DND-41 (cell line): ENCODE measurements at regions not wholly inside any gene's neighbourhood (a gene's known extent, or its start where the extent isn't known, plus 50 kb on each side); places are given as distances from the start of the nearest gene placed in this dataset.

Source experiments
- ATAC-seq: fragments of 200-7000 bp; cut with Tn5 transposase; 3 replicates; pipeline ENCODE4 v1.9.1; 2021; ENCODE audit warnings: low read depth; ENCODE audit not compliant: insufficient read depth
- DNase-seq: peaks from one replicate; pipeline ENCODE4 v3.0.0-alpha.2; 2020
- H2AFZ ChIP-seq: 2 replicates; pipeline ENCODE4 v1.6.0; 2012; ENCODE audit warnings: low read depth, low read length
- H3K27ac ChIP-seq: 2 replicates; pipeline ENCODE4 v1.5.1; 2012; ENCODE audit warnings: low read length, inconsistent platforms
- H3K27me3 ChIP-seq: fragments of 200-600 bp; sonication (generic); 2 replicates; pipeline ENCODE4 v1.6.0; 2012; ENCODE audit warnings: low read length, mild to moderate bottlenecking, inconsistent platforms; ENCODE audit not compliant: insufficient read depth, poor library complexity
- H3K36me3 ChIP-seq: 2 replicates; pipeline ENCODE4 v1.5.1; 2012; ENCODE audit warnings: low read length, inconsistent platforms; ENCODE audit not compliant: insufficient read depth
- H3K4me1 ChIP-seq: 2 replicates; pipeline ENCODE4 v1.5.1; 2012; ENCODE audit warnings: mild to moderate bottlenecking, low read length; ENCODE audit not compliant: insufficient read depth
- H3K4me2 ChIP-seq: 2 replicates; pipeline ENCODE4 v1.6.0; 2012; ENCODE audit warnings: mild to moderate bottlenecking, moderate library complexity, low read length, inconsistent platforms; ENCODE audit not compliant: insufficient read depth
- H3K4me3 ChIP-seq, 2 experiments: fragments of 200-600 bp in 1 of 2; shearing (Covaris generic) in 1 of 2; 2 replicates each; pipeline ENCODE4 v1.5.1; 2012 to 2016; ENCODE audit warnings: inconsistent platforms in 2 of 2, low read length in 2 of 2, mild to moderate bottlenecking in 2 of 2, low read depth in 1 of 2, moderate library complexity in 1 of 2
- H3K79me2 ChIP-seq: 2 replicates; pipeline ENCODE4 v1.6.0; 2012; ENCODE audit warnings: low read length, inconsistent platforms; ENCODE audit not compliant: insufficient read depth
- H3K9ac ChIP-seq: 2 replicates; pipeline ENCODE4 v1.6.0; 2012; ENCODE audit warnings: low read depth, mild to moderate bottlenecking, inconsistent platforms, low read length, moderate library complexity
- H3K9me3 ChIP-seq: 2 replicates; pipeline ENCODE4 v1.5.1; 2012; ENCODE audit warnings: low read length, moderate library complexity, mild to moderate bottlenecking, inconsistent platforms; ENCODE audit not compliant: insufficient read depth, severe bottlenecking
- H4K20me1 ChIP-seq: 2 replicates; pipeline ENCODE4 v1.6.0; 2012; ENCODE audit warnings: low read length; ENCODE audit not compliant: insufficient read depth
- EZH2 ChIP-seq: IDR thresholded peaks from 3 replicates; pipeline ENCODE4 v1.6.1; 2012; ENCODE audit warnings: borderline replicate concordance, low read depth, mild to moderate bottlenecking, moderate library complexity, low read length, inconsistent platforms; ENCODE audit not compliant: severe bottlenecking
- TF ChIP-seq, protein P1 (sequence below): IDR thresholded peaks from 2 replicates; pipeline ENCODE4 v1.5.1; 2012; ENCODE audit warnings: borderline replicate concordance, low read length, moderate library complexity, mild to moderate bottlenecking; ENCODE audit not compliant: poor library complexity, severe bottlenecking; ENCODE audit errors: extremely low read depth

- Histone ChIP-seq H3K4me2 (no peak overlapping the region), H3K36me3 (no peaks in the 10 kb centered on the region), H3K4me3 (no peak overlapping the region), H4K20me1 (no peaks in the 10 kb centered on the region), H3K9me3 (no peaks in the 10 kb centered on the region), H3K27me3 (peaks cover 5% of the 10 kb centered on the region), H3K4me1 (no peaks in the 10 kb centered on the region), H3K79me2 (no peaks in the 10 kb centered on the region), H3K9ac (no peak overlapping the region), H2AFZ (no peak overlapping the region), H3K27ac (no peak overlapping the region)
- DNase-seq: no peak
- TF ChIP-seq EZH2: no peak
- TF ChIP-seq, protein P1, sequence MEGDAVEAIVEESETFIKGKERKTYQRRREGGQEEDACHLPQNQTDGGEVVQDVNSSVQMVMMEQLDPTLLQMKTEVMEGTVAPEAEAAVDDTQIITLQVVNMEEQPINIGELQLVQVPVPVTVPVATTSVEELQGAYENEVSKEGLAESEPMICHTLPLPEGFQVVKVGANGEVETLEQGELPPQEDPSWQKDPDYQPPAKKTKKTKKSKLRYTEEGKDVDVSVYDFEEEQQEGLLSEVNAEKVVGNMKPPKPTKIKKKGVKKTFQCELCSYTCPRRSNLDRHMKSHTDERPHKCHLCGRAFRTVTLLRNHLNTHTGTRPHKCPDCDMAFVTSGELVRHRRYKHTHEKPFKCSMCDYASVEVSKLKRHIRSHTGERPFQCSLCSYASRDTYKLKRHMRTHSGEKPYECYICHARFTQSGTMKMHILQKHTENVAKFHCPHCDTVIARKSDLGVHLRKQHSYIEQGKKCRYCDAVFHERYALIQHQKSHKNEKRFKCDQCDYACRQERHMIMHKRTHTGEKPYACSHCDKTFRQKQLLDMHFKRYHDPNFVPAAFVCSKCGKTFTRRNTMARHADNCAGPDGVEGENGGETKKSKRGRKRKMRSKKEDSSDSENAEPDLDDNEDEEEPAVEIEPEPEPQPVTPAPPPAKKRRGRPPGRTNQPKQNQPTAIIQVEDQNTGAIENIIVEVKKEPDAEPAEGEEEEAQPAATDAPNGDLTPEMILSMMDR: no peak
- ATAC-seq: no peak
Observed at GRCh38 chr16:65775829-65776228, 590.7 kb upstream of the CDH5 start.

- H2AFZ ChIP-seq: no peak overlapping the region
- TF ChIP-seq, protein P1: no peak
- no peak for TF ChIP-seq EZH2
- no peaks in the 10 kb centered on the region for H3K79me2 ChIP-seq
- no peak for DNase-seq
- H3K9me3 ChIP-seq: no peaks in the 10 kb centered on the region
- no peak overlapping the region for H3K4me3 ChIP-seq
- no peak overlapping the region for H3K27ac ChIP-seq
- H3K4me1 ChIP-seq: no peaks in the 10 kb centered on the region
- no peaks in the 10 kb centered on the region for H4K20me1 ChIP-seq
- H3K4me2 ChIP-seq: no peak overlapping the region
- H3K27me3 ChIP-seq: peaks cover 9% of the 10 kb centered on the region
- H3K9ac ChIP-seq: no peak overlapping the region
- H3K36me3 ChIP-seq: no peaks in the 10 kb centered on the region
- no peak for ATAC-seq
Observed at GRCh38 chr16:65774350-65774749, 592.1 kb upstream of the CDH5 start.

DNA sequence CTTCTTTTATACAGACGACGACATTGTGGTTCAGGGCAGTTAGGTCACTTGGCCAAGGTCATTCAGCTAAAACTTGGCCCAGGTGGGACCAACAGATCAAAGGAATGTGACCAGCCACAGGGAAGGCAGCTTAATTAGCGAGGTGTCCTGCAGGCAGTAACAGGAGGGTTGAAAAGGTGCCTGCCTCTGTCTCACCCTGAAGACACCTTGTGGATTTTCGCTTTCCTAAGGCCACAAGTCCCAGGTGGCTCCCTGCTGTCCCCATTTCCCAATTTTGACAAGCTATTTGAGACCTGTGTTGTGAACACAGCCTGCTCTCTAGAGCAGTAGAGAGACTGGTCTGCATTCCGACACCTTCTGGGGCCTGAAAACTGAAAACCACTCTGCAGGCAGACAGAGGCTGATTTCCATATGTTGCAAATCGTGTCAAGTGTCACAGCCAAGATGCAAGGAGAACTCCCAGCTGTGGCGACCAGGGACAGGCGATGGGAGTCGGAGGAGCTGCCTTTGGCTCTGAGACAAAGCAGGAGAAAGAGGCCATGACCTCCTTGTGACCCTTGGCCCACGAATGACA is 593.1 kb upstream of the CDH5 start:
- H4K20me1 ChIP-seq: no peaks in the 10 kb centered on the region
- no peak overlapping the region for H3K4me3 ChIP-seq
- no peaks in the 10 kb centered on the region for H3K79me2 ChIP-seq
- ATAC-seq (no peak), DNase-seq (no peak)
- H3K4me1 ChIP-seq: no peaks in the 10 kb centered on the region
- TF ChIP-seq, protein P1: no peak
- no peak for TF ChIP-seq EZH2
- H3K4me2 ChIP-seq: no peak overlapping the region
- no peaks in the 10 kb centered on the region for H3K36me3 ChIP-seq
- H3K27ac ChIP-seq: no peak overlapping the region
- peaks cover 11% of the 10 kb centered on the region for H3K27me3 ChIP-seq
- H3K9me3 ChIP-seq: no peaks in the 10 kb centered on the region
- H2AFZ ChIP-seq: no peak overlapping the region
- no peak overlapping the region for H3K9ac ChIP-seq
